Psoas muscle (tissue), 7 donors: ENCODE measurements at regions not wholly inside any gene's neighbourhood (a gene's known extent, or its start where the extent isn't known, plus 50 kb on each side); places are given as distances from the start of the nearest gene placed in this dataset.

Source experiments
- ATAC-seq, 4 donors: fragments of 200-7000 bp; cut with Tn5 transposase; one replicate each; pipeline ENCODE4 v1.9.1; 2020; ENCODE audit warnings: moderate library complexity in 3 of 4, mild to moderate bottlenecking in 2 of 4
- DNase-seq, 2 donors: peaks; one replicate each; pipeline ENCODE4 v3.0.0-alpha.2; 2020
- H3K27ac ChIP-seq: fragments of 200-600 bp; one replicate; pipeline ENCODE4 v1.8.0; 2022
- H3K27me3 ChIP-seq, 3 donors: fragments of 200-600 bp in 1 of 3; one replicate each; pipeline versions ENCODE4 v1.6.1 to v1.8.0; 2013 to 2022; ENCODE audit warnings: low read length in 2 of 3, mild to moderate bottlenecking in 2 of 3, moderate library complexity in 1 of 3; ENCODE audit not compliant: insufficient read depth in 3 of 3
- H3K36me3 ChIP-seq, 2 donors: fragments of 200-600 bp in 1 of 2; one replicate each; pipeline versions ENCODE4 v1.6.1 to v1.8.0; 2013 to 2022; ENCODE audit warnings: low read depth in 1 of 2, mild to moderate bottlenecking in 1 of 2, moderate library complexity in 1 of 2; ENCODE audit not compliant: insufficient read depth in 1 of 2
- H3K4me1 ChIP-seq: fragments of 200-600 bp; one replicate; pipeline ENCODE4 v1.8.0; 2022
- H3K4me3 ChIP-seq: fragments of 200-600 bp; one replicate; pipeline ENCODE4 v1.8.0; 2022; ENCODE audit warnings: mild to moderate bottlenecking
- H3K9me3 ChIP-seq: fragments of 200-600 bp; one replicate; pipeline ENCODE4 v1.8.0; 2022
- CTCF ChIP-seq: fragments of 200-600 bp; IDR thresholded peaks from one replicate; pipeline ENCODE4 v1.8.0; 2022; ENCODE audit warnings: antibody characterized with exemption
- WGBS, 3 donors: extraction: QIAGEN DNeasy Blood & Tissue Kit; methylation state at CpG; one replicate each; pipeline versions ENCODE4 v1.1.6 to v1.1.7; 2013; 5-methylcytosine and 5-hydroxymethylcytosine counted together
- intact Hi-C, 2 donors: fragments of 100-400 bp; cut with DNase I; formaldehyde crosslinking; loops; one replicate each; pipeline versions ENCODE4 v1.11.0 to v1.14.2; 2022
- donor health status: healthy with polysubstance abuse.
- donor health status: DM: no; HTN: no; CAD: no; lungs with moderate emphysema.
- donor health status: Bipolar disorder and iron deficiency.
- donor health status: healthy.
- donor health status: DM: yes; HTN: yes; CAD: no.
- donor health status: DM: no; HTN: no; CAD: no.
- donor health status: DM: yes; HTN: yes; CAD: no.

- DNase-seq (peak in 1 of 2 donors; percentile 49), ATAC-seq (no peak)
- H3K4me1 ChIP-seq: no peaks in the 10 kb centered on the region
- H3K27ac ChIP-seq: no peak overlapping the region
- intact Hi-C loops: no loop called here
- WGBS, 3 donors: 92 to 95% (median 94%) methylated on average over 27 of the region's 27 CpGs
- TF ChIP-seq CTCF: no peak
- no peaks in the 10 kb centered on the region for H3K9me3 ChIP-seq
- H3K27me3 ChIP-seq: peaks cover 0 to 33% (median 12%) of the 10 kb centered on the region in 3 donors
- H3K36me3 ChIP-seq: no peaks in the 10 kb centered on the region
- H3K4me3 ChIP-seq: no peak overlapping the region
Measured at GRCh38 chr18:79612291-79613108, 67.1 kb upstream of the CTDP1 start.

- DNase-seq: peak in 1 of 2 donors; percentile 43
Measured at GRCh38 chr18:79613186-79613931, 66.2 kb upstream of the CTDP1 start.

GRCh38 chr18:79614211-79614955 lies 65.2 kb upstream of the CTDP1 start:
- Histone ChIP-seq H3K4me3 (no peak overlapping the region), H3K27me3 (peaks cover 0 to 35% (median 11%) of the 10 kb centered on the region in 3 donors), H3K4me1 (no peaks in the 10 kb centered on the region), H3K27ac (no peak overlapping the region), H3K36me3 (no peaks in the 10 kb centered on the region), H3K9me3 (no peaks in the 10 kb centered on the region)
- no peak for TF ChIP-seq CTCF
- intact Hi-C loops: no loop called here
- 85 to 93% (median 91%) methylated on average over 26 of the region's 26 CpGs for WGBS, 3 donors
- ATAC-seq (no peak), DNase-seq (peak in 1 of 2 donors; percentile 42)

More at GRCh38 chr18:79613186-79613931, 66.2 kb upstream of the CTDP1 start:
- ATAC-seq: no peak
- no peaks in the 10 kb centered on the region for H3K4me1 ChIP-seq
- WGBS, 3 donors: 75 to 76% (median 76%) methylated on average over 33 of the region's 33 CpGs
- intact Hi-C loops: no loop called here
- H3K9me3 ChIP-seq: no peaks in the 10 kb centered on the region
- no peak for TF ChIP-seq CTCF
- no peak overlapping the region for H3K27ac ChIP-seq
- peaks cover 0 to 35% (median 11%) of the 10 kb centered on the region in 3 donors for H3K27me3 ChIP-seq
- no peak overlapping the region for H3K4me3 ChIP-seq
- no peaks in the 10 kb centered on the region for H3K36me3 ChIP-seq

GRCh38 chr18:79615091-79615490 lies 64.5 kb upstream of the CTDP1 start:
- intact Hi-C loops: no loop called here
- H3K36me3 ChIP-seq: no peaks in the 10 kb centered on the region
- ATAC-seq (no peak), DNase-seq (peak in 1 of 2 donors; percentile 6)
- no peaks in the 10 kb centered on the region for H3K9me3 ChIP-seq
- H3K27me3 ChIP-seq: peaks cover 0 to 35% (median 8%) of the 10 kb centered on the region in 3 donors
- WGBS, 3 donors: 82 to 88% (median 83%) methylated on average over 18 of the region's 18 CpGs
- no peak overlapping the region for H3K4me3 ChIP-seq
- H3K4me1 ChIP-seq: no peaks in the 10 kb centered on the region
- no peak overlapping the region for H3K27ac ChIP-seq
- no peak for TF ChIP-seq CTCF
